PFSK-1 (cell line): ENCODE measurements at regions not wholly inside any gene's neighbourhood (a gene's known extent, or its start where the extent isn't known, plus 50 kb on each side); places are given as distances from the start of the nearest gene placed in this dataset.

Experiments
- SIN3A ChIP-seq: IDR thresholded peaks from 2 replicates; pipeline ENCODE4 v1.6.1; 2012; ENCODE audit warnings: mild to moderate bottlenecking, low read length, moderate library complexity, borderline replicate concordance; ENCODE audit not compliant: insufficient read depth
- TF ChIP-seq, protein P1 (sequence below), 2 experiments: IDR thresholded peaks; 2 replicates each; pipeline versions ENCODE4 v1.6.1 to v1.8.0; 2011 to 2012; ENCODE audit warnings: low read depth in 2 of 2, low read length in 2 of 2, control low read depth in 1 of 2, inconsistent platforms in 1 of 2, mild to moderate bottlenecking in 1 of 2, moderate library complexity in 1 of 2; ENCODE audit not compliant: insufficient read depth in 1 of 2

DNA sequence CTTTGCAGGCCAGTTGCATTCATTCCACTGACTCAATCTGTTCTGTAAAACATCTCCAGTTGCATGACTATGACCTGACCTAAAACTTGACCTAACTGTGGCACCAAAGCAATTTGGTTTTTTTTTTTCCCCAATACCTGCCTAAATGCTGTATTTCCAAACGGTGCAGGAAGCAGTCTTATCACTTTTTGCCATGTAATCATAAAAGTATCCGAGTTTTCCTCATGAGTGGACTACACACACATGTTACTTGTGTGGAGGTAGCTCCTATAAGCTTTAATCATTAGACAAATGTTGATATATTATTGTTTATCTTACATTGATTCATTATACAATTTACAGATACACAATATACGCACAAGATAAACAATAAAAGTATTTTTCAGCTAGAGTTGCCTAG is 373.7 kb downstream of the BTBD3 start:
- TF ChIP-seq, protein P1, sequence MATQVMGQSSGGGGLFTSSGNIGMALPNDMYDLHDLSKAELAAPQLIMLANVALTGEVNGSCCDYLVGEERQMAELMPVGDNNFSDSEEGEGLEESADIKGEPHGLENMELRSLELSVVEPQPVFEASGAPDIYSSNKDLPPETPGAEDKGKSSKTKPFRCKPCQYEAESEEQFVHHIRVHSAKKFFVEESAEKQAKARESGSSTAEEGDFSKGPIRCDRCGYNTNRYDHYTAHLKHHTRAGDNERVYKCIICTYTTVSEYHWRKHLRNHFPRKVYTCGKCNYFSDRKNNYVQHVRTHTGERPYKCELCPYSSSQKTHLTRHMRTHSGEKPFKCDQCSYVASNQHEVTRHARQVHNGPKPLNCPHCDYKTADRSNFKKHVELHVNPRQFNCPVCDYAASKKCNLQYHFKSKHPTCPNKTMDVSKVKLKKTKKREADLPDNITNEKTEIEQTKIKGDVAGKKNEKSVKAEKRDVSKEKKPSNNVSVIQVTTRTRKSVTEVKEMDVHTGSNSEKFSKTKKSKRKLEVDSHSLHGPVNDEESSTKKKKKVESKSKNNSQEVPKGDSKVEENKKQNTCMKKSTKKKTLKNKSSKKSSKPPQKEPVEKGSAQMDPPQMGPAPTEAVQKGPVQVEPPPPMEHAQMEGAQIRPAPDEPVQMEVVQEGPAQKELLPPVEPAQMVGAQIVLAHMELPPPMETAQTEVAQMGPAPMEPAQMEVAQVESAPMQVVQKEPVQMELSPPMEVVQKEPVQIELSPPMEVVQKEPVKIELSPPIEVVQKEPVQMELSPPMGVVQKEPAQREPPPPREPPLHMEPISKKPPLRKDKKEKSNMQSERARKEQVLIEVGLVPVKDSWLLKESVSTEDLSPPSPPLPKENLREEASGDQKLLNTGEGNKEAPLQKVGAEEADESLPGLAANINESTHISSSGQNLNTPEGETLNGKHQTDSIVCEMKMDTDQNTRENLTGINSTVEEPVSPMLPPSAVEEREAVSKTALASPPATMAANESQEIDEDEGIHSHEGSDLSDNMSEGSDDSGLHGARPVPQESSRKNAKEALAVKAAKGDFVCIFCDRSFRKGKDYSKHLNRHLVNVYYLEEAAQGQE (IDR thresholded peaks at IDR 0.05; ENCODE audit: insufficient read depth in 1 of 2, low read depth in 2 of 2, low read length in 2 of 2): no peak
- no peak for TF ChIP-seq SIN3A
